DND-41 (cell line): ENCODE measurements at regions not wholly inside any gene's neighbourhood (a gene's known extent, or its start where the extent isn't known, plus 50 kb on each side); places are given as distances from the start of the nearest gene placed in this dataset.
A peak's percentile ranks its signal among the peaks of the same experiment; 100 is the strongest.

Source experiments
- ATAC-seq: fragments of 200-7000 bp; cut with Tn5 transposase; 3 replicates; pipeline ENCODE4 v1.9.1; 2021; ENCODE audit warnings: low read depth; ENCODE audit not compliant: insufficient read depth
- DNase-seq: peaks from one replicate; pipeline ENCODE4 v3.0.0-alpha.2; 2020
- H2AFZ ChIP-seq: 2 replicates; pipeline ENCODE4 v1.6.0; 2012; ENCODE audit warnings: low read depth, low read length
- H3K27ac ChIP-seq: 2 replicates; pipeline ENCODE4 v1.5.1; 2012; ENCODE audit warnings: low read length, inconsistent platforms
- H3K27me3 ChIP-seq: fragments of 200-600 bp; sonication (generic); 2 replicates; pipeline ENCODE4 v1.6.0; 2012; ENCODE audit warnings: low read length, mild to moderate bottlenecking, inconsistent platforms; ENCODE audit not compliant: insufficient read depth, poor library complexity
- H3K36me3 ChIP-seq: 2 replicates; pipeline ENCODE4 v1.5.1; 2012; ENCODE audit warnings: low read length, inconsistent platforms; ENCODE audit not compliant: insufficient read depth
- H3K4me1 ChIP-seq: 2 replicates; pipeline ENCODE4 v1.5.1; 2012; ENCODE audit warnings: mild to moderate bottlenecking, low read length; ENCODE audit not compliant: insufficient read depth
- H3K4me2 ChIP-seq: 2 replicates; pipeline ENCODE4 v1.6.0; 2012; ENCODE audit warnings: mild to moderate bottlenecking, moderate library complexity, low read length, inconsistent platforms; ENCODE audit not compliant: insufficient read depth
- H3K4me3 ChIP-seq, 2 experiments: fragments of 200-600 bp in 1 of 2; shearing (Covaris generic) in 1 of 2; 2 replicates each; pipeline ENCODE4 v1.5.1; 2012 to 2016; ENCODE audit warnings: inconsistent platforms in 2 of 2, low read length in 2 of 2, mild to moderate bottlenecking in 2 of 2, low read depth in 1 of 2, moderate library complexity in 1 of 2
- H3K79me2 ChIP-seq: 2 replicates; pipeline ENCODE4 v1.6.0; 2012; ENCODE audit warnings: low read length, inconsistent platforms; ENCODE audit not compliant: insufficient read depth
- H3K9ac ChIP-seq: 2 replicates; pipeline ENCODE4 v1.6.0; 2012; ENCODE audit warnings: low read depth, mild to moderate bottlenecking, inconsistent platforms, low read length, moderate library complexity
- H3K9me3 ChIP-seq: 2 replicates; pipeline ENCODE4 v1.5.1; 2012; ENCODE audit warnings: low read length, moderate library complexity, mild to moderate bottlenecking, inconsistent platforms; ENCODE audit not compliant: insufficient read depth, severe bottlenecking
- H4K20me1 ChIP-seq: 2 replicates; pipeline ENCODE4 v1.6.0; 2012; ENCODE audit warnings: low read length; ENCODE audit not compliant: insufficient read depth
- CTCF ChIP-seq: IDR thresholded peaks from 2 replicates; pipeline ENCODE4 v1.5.1; 2012; ENCODE audit warnings: borderline replicate concordance, low read length, moderate library complexity, mild to moderate bottlenecking; ENCODE audit not compliant: poor library complexity, severe bottlenecking; ENCODE audit errors: extremely low read depth
- EZH2 ChIP-seq: IDR thresholded peaks from 3 replicates; pipeline ENCODE4 v1.6.1; 2012; ENCODE audit warnings: borderline replicate concordance, low read depth, mild to moderate bottlenecking, moderate library complexity, low read length, inconsistent platforms; ENCODE audit not compliant: severe bottlenecking

GRCh38 chr3:84126160-84126559, 832.6 kb upstream of the CADM2 start:
- Histone ChIP-seq H3K4me1 (no peaks in the 10 kb centered on the region), H3K4me2 (no peak overlapping the region), H3K27me3 (no peaks in the 10 kb centered on the region), H3K9me3 (peaks cover 9% of the 10 kb centered on the region), H3K36me3 (no peaks in the 10 kb centered on the region), H3K27ac (no peak overlapping the region), H4K20me1 (no peaks in the 10 kb centered on the region), H3K79me2 (no peaks in the 10 kb centered on the region), H3K4me3 (no peak overlapping the region), H3K9ac (no peak overlapping the region), H2AFZ (no peak overlapping the region)
- DNase-seq (no peak), ATAC-seq (no peak)
- TF ChIP-seq EZH2 (no peak), CTCF (no peak)

- Histone ChIP-seq H3K36me3 (no peaks in the 10 kb centered on the region), H3K4me1 (no peaks in the 10 kb centered on the region), H3K4me2 (no peak overlapping the region), H3K4me3 (no peak overlapping the region), H3K27me3 (no peaks in the 10 kb centered on the region), H3K9me3 (peaks cover 9% of the 10 kb centered on the region), H2AFZ (no peak overlapping the region), H3K79me2 (no peaks in the 10 kb centered on the region), H3K27ac (no peak overlapping the region), H3K9ac (no peak overlapping the region), H4K20me1 (no peaks in the 10 kb centered on the region)
- DNase-seq = no peak
- TF ChIP-seq CTCF = no peak
- no peak for ATAC-seq
Measured at GRCh38 chr3:84128024-84128423, 830.8 kb upstream of the CADM2 start.

GRCh38 chr3:84136425-84136824, 822.4 kb upstream of the CADM2 start:
- Histone ChIP-seq H3K9ac (no peak overlapping the region), H3K9me3 (no peaks in the 10 kb centered on the region), H3K4me1 (no peaks in the 10 kb centered on the region), H3K79me2 (no peaks in the 10 kb centered on the region), H3K27ac (no peak overlapping the region), H3K4me3 (no peak overlapping the region), H3K4me2 (no peak overlapping the region), H4K20me1 (no peaks in the 10 kb centered on the region), H3K36me3 (no peaks in the 10 kb centered on the region), H3K27me3 (no peaks in the 10 kb centered on the region), H2AFZ (no peak overlapping the region)
- ATAC-seq (no peak), DNase-seq (no peak)
- TF ChIP-seq CTCF = peak; percentile 37
- no peak for TF ChIP-seq EZH2

GRCh38 chr3:84140631-84141030, 818.2 kb upstream of the CADM2 start:
- H3K27ac ChIP-seq = no peak overlapping the region
- no peak overlapping the region for H3K9ac ChIP-seq
- no peak overlapping the region for H3K4me3 ChIP-seq
- H3K4me1 ChIP-seq = no peaks in the 10 kb centered on the region
- no peak for TF ChIP-seq CTCF
- TF ChIP-seq EZH2 = no peak
- no peaks in the 10 kb centered on the region for H3K9me3 ChIP-seq
- H3K4me2 ChIP-seq = no peak overlapping the region
- no peaks in the 10 kb centered on the region for H4K20me1 ChIP-seq
- no peak for DNase-seq
- ATAC-seq = no peak
- H3K79me2 ChIP-seq = no peaks in the 10 kb centered on the region
- H3K27me3 ChIP-seq = no peaks in the 10 kb centered on the region
- no peaks in the 10 kb centered on the region for H3K36me3 ChIP-seq
- H2AFZ ChIP-seq = no peak overlapping the region
